PFSK-1 (cell line): ENCODE measurements at regions not wholly inside any gene's neighbourhood (a gene's known extent, or its start where the extent isn't known, plus 50 kb on each side); places are given as distances from the start of the nearest gene placed in this dataset.

ENCODE experiments used
- FOXP2 ChIP-seq: optimal IDR thresholded peaks from 2 replicates; pipeline ENCODE3; 2011; ENCODE audit warnings: borderline replicate concordance, control low read depth, inconsistent platforms; ENCODE audit not compliant: insufficient read depth; ENCODE audit errors: extremely low read length, extremely low read depth
- POLR2AphosphoS5 ChIP-seq: IDR thresholded peaks from 2 replicates; pipeline ENCODE4 v1.6.1; 2012; ENCODE audit warnings: low read depth, mild to moderate bottlenecking, control low read depth, low read length, moderate library complexity
- REST ChIP-seq, 2 experiments: IDR thresholded peaks; 2 replicates each; pipeline versions ENCODE4 v1.6.1 to v1.8.0; 2011 to 2012; ENCODE audit warnings: low read depth in 2 of 2, low read length in 2 of 2, control low read depth in 1 of 2, inconsistent platforms in 1 of 2, mild to moderate bottlenecking in 1 of 2, moderate library complexity in 1 of 2; ENCODE audit not compliant: insufficient read depth in 1 of 2
- SIN3A ChIP-seq: IDR thresholded peaks from 2 replicates; pipeline ENCODE4 v1.6.1; 2012; ENCODE audit warnings: mild to moderate bottlenecking, low read length, moderate library complexity, borderline replicate concordance; ENCODE audit not compliant: insufficient read depth
- TAF1 ChIP-seq: IDR thresholded peaks from 2 replicates; pipeline ENCODE4 v1.6.1; 2012; ENCODE audit warnings: low read length, control low read depth, borderline replicate concordance; ENCODE audit not compliant: insufficient read depth

DNA sequence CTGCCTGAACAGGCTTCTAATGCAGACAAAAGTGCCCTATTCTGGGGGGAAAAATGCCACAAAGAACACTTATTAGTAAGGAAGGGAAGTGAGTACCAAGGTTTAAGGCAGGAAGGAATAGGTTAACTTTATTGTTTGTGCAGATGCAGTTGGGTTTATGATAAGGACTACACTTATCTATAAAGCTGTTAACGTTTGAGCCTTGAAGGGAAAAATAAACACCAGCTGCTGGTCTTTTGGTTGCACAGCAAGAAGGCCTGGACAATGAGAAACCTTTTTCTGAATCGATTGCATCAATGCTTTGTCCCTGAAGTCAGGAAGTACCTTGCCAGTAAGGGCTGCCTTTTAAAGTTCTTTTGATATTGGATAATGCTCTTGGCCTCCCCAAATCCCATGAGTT is 407.8 kb downstream of the ATP23 start:
- no peak for TF ChIP-seq SIN3A
- no peak for TF ChIP-seq FOXP2
- no peak for TF ChIP-seq TAF1

GRCh38 chr12:58356794-58357193 is 415.4 kb downstream of the ATP23 start:
- no peak for TF ChIP-seq TAF1
- TF ChIP-seq SIN3A, result no peak
- no peak for TF ChIP-seq POLR2AphosphoS5
- TF ChIP-seq FOXP2, result no peak
- TF ChIP-seq REST (IDR thresholded peaks at IDR 0.05; ENCODE audit: insufficient read depth in 1 of 2, low read depth in 2 of 2, low read length in 2 of 2), result no peak

DNA sequence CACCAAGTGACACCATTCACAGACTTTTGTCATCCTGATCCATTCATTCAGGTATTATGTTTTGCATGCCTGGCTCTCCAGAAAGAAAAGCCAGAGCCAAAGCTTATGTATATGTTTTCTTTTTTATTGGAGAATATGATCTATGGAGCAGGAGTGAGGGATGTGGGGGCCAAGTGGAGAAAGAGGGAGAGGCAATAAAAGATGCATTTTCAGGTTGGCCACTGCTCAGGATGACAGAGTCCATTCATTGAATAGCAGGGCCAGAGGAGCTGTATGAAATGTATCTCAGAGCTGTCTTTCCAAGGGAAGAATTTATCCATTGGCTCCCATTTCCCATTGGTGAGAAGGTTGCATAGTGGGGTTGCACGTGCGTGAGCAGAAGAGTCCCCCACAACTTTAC is 416.1 kb downstream of the ATP23 start:
- TF ChIP-seq TAF1 (no peak), FOXP2 (no peak), POLR2AphosphoS5 (no peak), REST (IDR thresholded peaks at IDR 0.05; ENCODE audit: insufficient read depth in 1 of 2, low read depth in 2 of 2, low read length in 2 of 2) (no peak), SIN3A (no peak)

GRCh38 chr12:58358369-58358768 is 417.0 kb downstream of the ATP23 start:
- no peak for TF ChIP-seq REST (IDR thresholded peaks at IDR 0.05; ENCODE audit: insufficient read depth in 1 of 2, low read depth in 2 of 2, low read length in 2 of 2)
- TF ChIP-seq SIN3A, result no peak
- no peak for TF ChIP-seq TAF1
- TF ChIP-seq FOXP2, result no peak
- TF ChIP-seq POLR2AphosphoS5, result no peak

DNA sequence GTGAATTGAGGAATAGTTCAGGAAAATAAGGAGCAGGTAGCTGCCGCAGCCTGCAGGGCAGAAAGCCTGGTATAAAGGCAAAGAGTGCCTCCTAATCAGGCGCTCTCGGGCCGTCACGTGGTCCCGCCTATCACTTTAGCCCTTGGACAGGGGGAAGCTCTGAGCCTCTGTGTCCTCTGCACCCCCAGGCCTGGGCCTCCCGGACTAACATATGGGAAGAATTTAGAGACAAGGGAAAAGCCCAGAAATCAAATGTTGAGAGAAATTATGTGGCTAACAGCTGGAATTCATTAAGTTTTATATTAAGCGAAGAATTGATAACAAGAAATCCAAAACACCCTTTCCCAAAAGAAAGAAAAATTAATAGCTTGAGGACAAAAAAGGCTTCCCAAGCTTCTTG is 417.7 kb downstream of the ATP23 start:
- TF ChIP-seq FOXP2, result no peak
- TF ChIP-seq POLR2AphosphoS5, result no peak

DNA sequence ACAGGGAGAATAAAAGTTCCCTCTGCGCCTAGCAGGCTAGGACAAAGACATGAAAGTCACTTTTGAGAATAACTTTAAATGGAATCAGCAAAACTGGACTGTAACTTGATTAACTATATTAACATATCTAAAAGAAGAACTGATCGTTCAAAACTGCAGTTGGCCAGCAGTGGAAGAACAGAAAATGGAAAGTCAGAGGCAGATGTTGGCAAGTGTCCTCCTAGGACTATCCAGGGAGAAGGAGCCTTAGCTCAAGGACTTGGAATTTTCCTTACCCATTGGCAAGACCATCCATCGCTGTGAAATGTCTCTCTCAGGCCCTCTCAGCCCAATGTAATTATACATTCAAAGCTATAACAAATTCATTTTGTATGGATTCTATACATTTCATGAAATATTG is 419.7 kb downstream of the ATP23 start:
- TF ChIP-seq FOXP2, result no peak
- no peak for TF ChIP-seq TAF1
- TF ChIP-seq POLR2AphosphoS5, result no peak
- TF ChIP-seq REST (IDR thresholded peaks at IDR 0.05; ENCODE audit: insufficient read depth in 1 of 2, low read depth in 2 of 2, low read length in 2 of 2), result no peak
- TF ChIP-seq SIN3A, result no peak
